ENCODE measurements at regions not wholly inside any gene's neighbourhood (a gene's known extent, or its start where the extent isn't known, plus 50 kb on each side); places are given as distances from the start of the nearest gene placed in this dataset.

GRCh38 chr2:236754271-236754944 is 184.8 kb downstream of the ACKR3 start:
- TF ChIP-seq EGR1 (IDR thresholded peaks at IDR 0.05) (no peak), RAD21 (IDR thresholded peaks at IDR 0.05; ENCODE audit: low read depth) (0 out of 2 replicates have a peak, but pooled peaks have one; percentile 3), NFIC (IDR thresholded peaks at IDR 0.05) (no peak)

GRCh38 chr2:236755278-236755840 is 185.7 kb downstream of the ACKR3 start:
- TF ChIP-seq YY1 (IDR thresholded peaks at IDR 0.05; ENCODE audit: low read depth) (no peak), TCF12 (IDR thresholded peaks at IDR 0.05; ENCODE audit: low read depth) (no peak), ZBTB7A (IDR thresholded peaks at IDR 0.05; ENCODE audit: low read depth) (no peak), TEAD4 (IDR thresholded peaks at IDR 0.05) (no peak)

- TF ChIP-seq MAX (IDR thresholded peaks at IDR 0.05) (no peak), CREB1 (IDR thresholded peaks at IDR 0.05; ENCODE audit: low read depth) (no peak), USF1 (IDR thresholded peaks at IDR 0.05) (no peak), TEAD4 (IDR thresholded peaks at IDR 0.05) (no peak), FOXM1 (IDR thresholded peaks at IDR 0.05; ENCODE audit: borderline replicate concordance, low read depth) (no peak), TCF12 (IDR thresholded peaks at IDR 0.05; ENCODE audit: low read depth) (no peak), NFIC (IDR thresholded peaks at IDR 0.05) (no peak), EP300 (IDR thresholded peaks at IDR 0.05; ENCODE audit: borderline replicate concordance) (no peak), REST (IDR thresholded peaks at IDR 0.05; ENCODE audit: low read depth) (no peak), YY1 (IDR thresholded peaks at IDR 0.05; ENCODE audit: low read depth) (no peak), ZBTB7A (IDR thresholded peaks at IDR 0.05; ENCODE audit: low read depth) (no peak), TAF1 (IDR thresholded peaks at IDR 0.05; ENCODE audit: low read depth) (no peak), RAD21 (IDR thresholded peaks at IDR 0.05; ENCODE audit: low read depth) (no peak), EGR1 (IDR thresholded peaks at IDR 0.05) (no peak), CEBPB (IDR thresholded peaks at IDR 0.05) (no peak)
These were observed 188.8 kb downstream of the ACKR3 start for GRCh38 chr2:236758406-236758805.

- TF ChIP-seq NFIC (IDR thresholded peaks at IDR 0.05): no peak
- TF ChIP-seq MAX (IDR thresholded peaks at IDR 0.05): no peak
- no peak for TF ChIP-seq TEAD4 (IDR thresholded peaks at IDR 0.05)
- no peak for TF ChIP-seq ZBTB7A (IDR thresholded peaks at IDR 0.05; ENCODE audit: low read depth)
- TF ChIP-seq TCF12 (IDR thresholded peaks at IDR 0.05; ENCODE audit: low read depth): no peak
- no peak for TF ChIP-seq CREB1 (IDR thresholded peaks at IDR 0.05; ENCODE audit: low read depth)
- TF ChIP-seq YY1 (IDR thresholded peaks at IDR 0.05; ENCODE audit: low read depth): no peak
- no peak for TF ChIP-seq CEBPB (IDR thresholded peaks at IDR 0.05)
- TF ChIP-seq EGR1 (IDR thresholded peaks at IDR 0.05): no peak
- no peak for TF ChIP-seq REST (IDR thresholded peaks at IDR 0.05; ENCODE audit: low read depth)
- TF ChIP-seq EP300 (IDR thresholded peaks at IDR 0.05; ENCODE audit: borderline replicate concordance): no peak
- no peak for TF ChIP-seq RAD21 (IDR thresholded peaks at IDR 0.05; ENCODE audit: low read depth)
- no peak for TF ChIP-seq TAF1 (IDR thresholded peaks at IDR 0.05; ENCODE audit: low read depth)
- TF ChIP-seq FOXM1 (IDR thresholded peaks at IDR 0.05; ENCODE audit: borderline replicate concordance, low read depth): no peak
- TF ChIP-seq USF1 (IDR thresholded peaks at IDR 0.05): no peak
These were observed 190.6 kb downstream of the ACKR3 start for GRCh38 chr2:236760246-236760645.

- TF ChIP-seq TEAD4 (IDR thresholded peaks at IDR 0.05): no peak
- TF ChIP-seq RAD21 (IDR thresholded peaks at IDR 0.05; ENCODE audit: low read depth): no peak
- no peak for TF ChIP-seq CEBPB (IDR thresholded peaks at IDR 0.05)
- TF ChIP-seq MAX (IDR thresholded peaks at IDR 0.05): no peak
- TF ChIP-seq EGR1 (IDR thresholded peaks at IDR 0.05): no peak
- TF ChIP-seq TCF12 (IDR thresholded peaks at IDR 0.05; ENCODE audit: low read depth): no peak
- no peak for TF ChIP-seq CREB1 (IDR thresholded peaks at IDR 0.05; ENCODE audit: low read depth)
- TF ChIP-seq USF1 (IDR thresholded peaks at IDR 0.05): no peak
- TF ChIP-seq TAF1 (IDR thresholded peaks at IDR 0.05; ENCODE audit: low read depth): no peak
- TF ChIP-seq NFIC (IDR thresholded peaks at IDR 0.05): no peak
- TF ChIP-seq REST (IDR thresholded peaks at IDR 0.05; ENCODE audit: low read depth): no peak
- no peak for TF ChIP-seq FOXM1 (IDR thresholded peaks at IDR 0.05; ENCODE audit: borderline replicate concordance, low read depth)
- no peak for TF ChIP-seq YY1 (IDR thresholded peaks at IDR 0.05; ENCODE audit: low read depth)
- TF ChIP-seq ZBTB7A (IDR thresholded peaks at IDR 0.05; ENCODE audit: low read depth): no peak
- no peak for TF ChIP-seq EP300 (IDR thresholded peaks at IDR 0.05; ENCODE audit: borderline replicate concordance)
These were observed 191.7 kb downstream of the ACKR3 start for GRCh38 chr2:236761358-236761757.

Measured in Ishikawa (cell line).